ENCODE measurements at regions not wholly inside any gene's neighbourhood (a gene's known extent, or its start where the extent isn't known, plus 50 kb on each side); places are given as distances from the start of the nearest gene placed in this dataset.

DNA sequence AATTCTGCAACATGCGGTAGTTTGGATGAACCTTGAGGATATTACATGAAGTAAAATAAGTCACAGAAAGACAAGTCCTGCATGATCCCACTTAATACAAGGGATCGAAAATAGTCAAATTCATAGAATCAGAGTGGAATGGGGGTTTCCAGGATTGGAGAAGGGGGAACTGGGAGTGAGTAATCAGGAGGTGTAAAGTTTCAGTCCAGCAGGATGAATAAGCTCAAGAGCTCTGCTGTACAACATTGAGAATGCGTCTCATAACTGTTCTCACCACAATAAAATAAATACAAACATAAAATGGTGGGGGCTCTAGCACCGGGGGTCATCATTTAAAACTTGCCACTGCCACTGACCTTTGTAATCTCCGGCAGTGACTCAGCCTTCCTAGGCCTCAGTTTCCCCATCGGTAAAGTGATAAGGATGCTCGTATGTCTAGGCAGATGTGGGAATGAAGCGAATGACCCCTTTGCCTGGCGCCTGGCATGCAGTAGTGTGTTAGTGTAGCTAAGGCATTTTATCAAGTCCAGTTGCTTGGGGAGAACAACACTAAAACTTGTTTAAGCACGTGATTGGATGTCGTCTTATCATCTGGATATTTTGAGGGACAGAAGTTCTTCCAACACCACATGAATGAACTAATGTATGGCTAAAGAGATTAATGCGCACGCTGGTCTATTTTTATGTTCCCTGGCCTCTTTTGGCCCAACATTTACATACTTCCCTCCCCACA lies 421.1 kb downstream of the QKI start:
- TF ChIP-seq, protein P1, sequence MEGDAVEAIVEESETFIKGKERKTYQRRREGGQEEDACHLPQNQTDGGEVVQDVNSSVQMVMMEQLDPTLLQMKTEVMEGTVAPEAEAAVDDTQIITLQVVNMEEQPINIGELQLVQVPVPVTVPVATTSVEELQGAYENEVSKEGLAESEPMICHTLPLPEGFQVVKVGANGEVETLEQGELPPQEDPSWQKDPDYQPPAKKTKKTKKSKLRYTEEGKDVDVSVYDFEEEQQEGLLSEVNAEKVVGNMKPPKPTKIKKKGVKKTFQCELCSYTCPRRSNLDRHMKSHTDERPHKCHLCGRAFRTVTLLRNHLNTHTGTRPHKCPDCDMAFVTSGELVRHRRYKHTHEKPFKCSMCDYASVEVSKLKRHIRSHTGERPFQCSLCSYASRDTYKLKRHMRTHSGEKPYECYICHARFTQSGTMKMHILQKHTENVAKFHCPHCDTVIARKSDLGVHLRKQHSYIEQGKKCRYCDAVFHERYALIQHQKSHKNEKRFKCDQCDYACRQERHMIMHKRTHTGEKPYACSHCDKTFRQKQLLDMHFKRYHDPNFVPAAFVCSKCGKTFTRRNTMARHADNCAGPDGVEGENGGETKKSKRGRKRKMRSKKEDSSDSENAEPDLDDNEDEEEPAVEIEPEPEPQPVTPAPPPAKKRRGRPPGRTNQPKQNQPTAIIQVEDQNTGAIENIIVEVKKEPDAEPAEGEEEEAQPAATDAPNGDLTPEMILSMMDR (optimal IDR thresholded peaks at IDR 0.05 in 1 of 3, IDR thresholded peaks at IDR 0.05 in 1 of 3, conservative IDR thresholded peaks at IDR 0.05 in 1 of 3; ENCODE audit: extremely low read depth in 1 of 3, insufficient read depth in 2 of 3, low read length in 3 of 3), result no peak
- TF ChIP-seq EZH2 (IDR thresholded peaks at IDR 0.05; ENCODE audit: low read length), result no peak

Data from keratinocyte (primary cell).